ENCODE measurements at regions not wholly inside any gene's neighbourhood (a gene's known extent, or its start where the extent isn't known, plus 50 kb on each side); places are given as distances from the start of the nearest gene placed in this dataset.

DNA sequence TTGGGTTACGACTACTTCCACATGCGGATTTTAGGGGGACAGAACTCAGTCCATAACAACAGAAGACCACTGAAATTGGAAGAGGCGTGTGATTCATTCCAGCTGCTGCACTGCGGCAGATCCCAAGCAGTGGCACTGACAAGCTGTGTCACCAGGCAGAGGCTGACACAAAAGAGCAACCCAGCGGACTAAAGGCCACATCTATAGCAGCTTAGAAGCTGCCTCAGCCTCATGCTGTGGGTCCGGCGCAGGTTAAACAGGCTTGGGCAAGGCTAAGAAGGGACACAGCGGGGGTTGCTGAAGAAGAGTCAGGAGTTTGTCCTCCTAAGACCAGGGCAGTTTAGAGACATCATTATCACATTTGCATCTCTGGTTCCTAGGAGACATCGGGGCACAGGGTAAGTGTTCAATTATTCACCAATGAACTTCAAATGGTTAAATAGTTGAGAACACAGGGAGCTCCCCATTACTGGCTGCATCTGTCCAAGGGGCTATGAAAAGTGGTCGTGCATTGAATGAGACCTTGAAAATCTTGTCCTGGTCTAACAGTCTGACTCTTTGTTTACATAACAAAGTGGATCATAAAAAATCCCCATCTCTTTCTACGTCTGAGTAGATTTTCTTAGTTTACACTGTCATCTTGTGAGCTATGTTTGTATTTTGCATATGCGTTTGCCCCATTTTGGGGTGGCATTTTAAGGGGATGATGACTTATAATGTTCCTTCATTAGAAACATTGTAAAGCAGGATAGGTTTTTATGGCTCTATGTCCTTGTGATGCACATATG, 162.3 kb upstream of the TRIB2 start (continued):
- TF ChIP-seq, protein P1, sequence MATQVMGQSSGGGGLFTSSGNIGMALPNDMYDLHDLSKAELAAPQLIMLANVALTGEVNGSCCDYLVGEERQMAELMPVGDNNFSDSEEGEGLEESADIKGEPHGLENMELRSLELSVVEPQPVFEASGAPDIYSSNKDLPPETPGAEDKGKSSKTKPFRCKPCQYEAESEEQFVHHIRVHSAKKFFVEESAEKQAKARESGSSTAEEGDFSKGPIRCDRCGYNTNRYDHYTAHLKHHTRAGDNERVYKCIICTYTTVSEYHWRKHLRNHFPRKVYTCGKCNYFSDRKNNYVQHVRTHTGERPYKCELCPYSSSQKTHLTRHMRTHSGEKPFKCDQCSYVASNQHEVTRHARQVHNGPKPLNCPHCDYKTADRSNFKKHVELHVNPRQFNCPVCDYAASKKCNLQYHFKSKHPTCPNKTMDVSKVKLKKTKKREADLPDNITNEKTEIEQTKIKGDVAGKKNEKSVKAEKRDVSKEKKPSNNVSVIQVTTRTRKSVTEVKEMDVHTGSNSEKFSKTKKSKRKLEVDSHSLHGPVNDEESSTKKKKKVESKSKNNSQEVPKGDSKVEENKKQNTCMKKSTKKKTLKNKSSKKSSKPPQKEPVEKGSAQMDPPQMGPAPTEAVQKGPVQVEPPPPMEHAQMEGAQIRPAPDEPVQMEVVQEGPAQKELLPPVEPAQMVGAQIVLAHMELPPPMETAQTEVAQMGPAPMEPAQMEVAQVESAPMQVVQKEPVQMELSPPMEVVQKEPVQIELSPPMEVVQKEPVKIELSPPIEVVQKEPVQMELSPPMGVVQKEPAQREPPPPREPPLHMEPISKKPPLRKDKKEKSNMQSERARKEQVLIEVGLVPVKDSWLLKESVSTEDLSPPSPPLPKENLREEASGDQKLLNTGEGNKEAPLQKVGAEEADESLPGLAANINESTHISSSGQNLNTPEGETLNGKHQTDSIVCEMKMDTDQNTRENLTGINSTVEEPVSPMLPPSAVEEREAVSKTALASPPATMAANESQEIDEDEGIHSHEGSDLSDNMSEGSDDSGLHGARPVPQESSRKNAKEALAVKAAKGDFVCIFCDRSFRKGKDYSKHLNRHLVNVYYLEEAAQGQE (IDR thresholded peaks at IDR 0.05; ENCODE audit: low read depth) = no peak

DNA sequence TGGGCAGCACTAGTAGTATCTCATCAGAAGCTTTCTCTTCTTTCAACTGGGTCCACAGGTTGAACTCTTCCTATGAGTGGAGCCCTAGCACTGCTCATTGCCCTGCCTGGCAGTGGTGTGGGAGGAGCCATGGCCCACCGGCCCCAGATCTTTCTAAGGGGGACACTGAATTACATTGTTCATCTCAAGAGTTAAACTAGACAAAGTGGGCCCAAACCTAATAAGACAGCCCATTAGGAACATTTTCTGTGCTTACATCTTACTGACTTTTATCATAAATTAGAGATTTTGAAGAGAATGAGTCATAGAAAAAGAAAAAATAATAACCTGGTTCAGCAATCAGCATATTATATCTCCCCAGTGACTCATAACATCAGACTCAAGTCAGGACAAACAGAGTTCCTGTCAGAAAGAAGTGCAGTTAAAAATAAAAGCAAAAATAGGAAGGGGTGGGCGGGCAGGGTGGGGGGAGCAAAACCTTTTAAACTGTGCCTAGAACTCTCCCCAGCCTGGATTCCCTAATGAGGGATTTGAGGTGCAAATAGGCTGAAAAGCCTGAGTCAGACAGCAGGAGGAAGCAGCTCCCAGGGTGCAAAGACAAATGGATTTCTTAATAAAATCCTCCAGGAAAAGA, 161.6 kb upstream of the TRIB2 start:
- BruUV-seq (replicated peaks) = no TSS peak
- TF ChIP-seq, protein P1 (IDR thresholded peaks at IDR 0.05; ENCODE audit: low read depth) = no peak
- TF ChIP-seq EGR1 (IDR thresholded peaks at IDR 0.05; ENCODE audit: low read depth) (no peak), FOSL1 (IDR thresholded peaks at IDR 0.05; ENCODE audit: low read depth) (0 out of 2 replicates have a peak, but pooled peaks have one; percentile 7), RAD21 (IDR thresholded peaks at IDR 0.05; ENCODE audit: low read depth) (peak; percentile 32; the same call in 1 of the 2 replicates), ZFX (IDR thresholded peaks at IDR 0.05) (no peak), POLR2AphosphoS5 (IDR thresholded peaks at IDR 0.05; ENCODE audit: low read depth, low read length) (no peak)
- TF ChIP-seq, protein P2, sequence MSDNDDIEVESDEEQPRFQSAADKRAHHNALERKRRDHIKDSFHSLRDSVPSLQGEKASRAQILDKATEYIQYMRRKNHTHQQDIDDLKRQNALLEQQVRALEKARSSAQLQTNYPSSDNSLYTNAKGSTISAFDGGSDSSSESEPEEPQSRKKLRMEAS (IDR thresholded peaks at IDR 0.05) = no peak
- peaks cover 4% of the 10 kb centered on the region in 2 experiments; a peak in 3 of 4 replicates for H3K4me1 ChIP-seq (ENCODE audit: control insufficient read depth in 1 of 2, insufficient read depth in 2 of 2, low read length in 2 of 2)
- no peaks in the 10 kb centered on the region for H3K9me3 ChIP-seq (ENCODE audit: control insufficient read depth in 1 of 2, insufficient read depth in 1 of 2, low read depth in 1 of 2, low read length in 2 of 2)
- no peaks in the 10 kb centered on the region for H3K27me3 ChIP-seq (ENCODE audit: insufficient read depth, low read length)
- ChIA-PET CTCF (no interaction called here), RAD21 (ENCODE audit: low non-redundant PET in 1 of 2, low total read pairs in 2 of 2, uncharacterized antibody in 2 of 2, unreplicated experiment in 2 of 2) (no interaction called here), POLR2A (no interaction called here)
- intact Hi-C loops (cut with micrococcal nuclease) = no loop called here
- no peak overlapping the region for H2AFZ ChIP-seq (ENCODE audit: low read depth, low read length, poor library complexity, severe bottlenecking)
- H3K9ac ChIP-seq (ENCODE audit: low read length) = no peak overlapping the region
- no peak for DNase-seq (ENCODE audit: low read depth, low spot score)
- no peaks in the 10 kb centered on the region for H3K79me2 ChIP-seq (ENCODE audit: insufficient read depth, low read length)
- no peak overlapping the region for H3K4me2 ChIP-seq (ENCODE audit: low read length)
- H3K4me3 ChIP-seq (replicated peaks in 1 of 2; ENCODE audit: low read depth in 1 of 2, low read length in 2 of 2) = no peak overlapping the region
- ATAC-seq = 0 out of 2 replicates have a peak, but pooled peaks have one; percentile 53
- H4K20me1 ChIP-seq (ENCODE audit: insufficient read depth) = no peaks in the 10 kb centered on the region
- no peaks in the 10 kb centered on the region for H3K9me2 ChIP-seq (ENCODE audit: insufficient read depth)
- H3K27ac ChIP-seq (ENCODE audit: low read depth, low read length) = no peak overlapping the region
- H3K36me3 ChIP-seq (ENCODE audit: control insufficient read depth in 1 of 2, insufficient read depth in 2 of 2, low read length in 2 of 2) = no peaks in the 10 kb centered on the region
